ENCODE measurements at regions not wholly inside any gene's neighbourhood (a gene's known extent, or its start where the extent isn't known, plus 50 kb on each side); places are given as distances from the start of the nearest gene placed in this dataset.
"Not testable (repeated sequence)": the region's sequence is repeated elsewhere in the genome, so short reads cannot be mapped to it uniquely, and the experiment has no call there.

GRCh38 chr9:103601287-103601686 is 492.8 kb upstream of the SMC2 start:
- Histone ChIP-seq H2AFZ (ENCODE audit: low read length) (no peak overlapping the region), H3K9ac (ENCODE audit: low read length) (no peak overlapping the region), H3K9me2 (replicated peaks; ENCODE audit: insufficient read depth, low read length) (no peaks in the 10 kb centered on the region; the same call in 1 of the 2 replicates), H3K4me1 (ENCODE audit: low read length) (no peaks in the 10 kb centered on the region), H3K36me3 (ENCODE audit: insufficient read depth, low read length) (no peaks in the 10 kb centered on the region), H3K27me3 (ENCODE audit: low read length) (no peaks in the 10 kb centered on the region), H3K79me2 (ENCODE audit: low read length) (no peaks in the 10 kb centered on the region), H3K9me3 (ENCODE audit: low read length) (peaks cover 21% of the 10 kb centered on the region; the same call in 1 of the 2 replicates), H3K4me3 (ENCODE audit: low read length) (no peak overlapping the region), H3K27ac (ENCODE audit: low read length) (no peak overlapping the region), H4K20me1 (ENCODE audit: insufficient read depth, low read depth, low read length) (no peaks in the 10 kb centered on the region), H3K4me2 (ENCODE audit: low read depth, low read length, poor library complexity, severe bottlenecking) (no peak overlapping the region)
- no peak for DNase-seq

DNA sequence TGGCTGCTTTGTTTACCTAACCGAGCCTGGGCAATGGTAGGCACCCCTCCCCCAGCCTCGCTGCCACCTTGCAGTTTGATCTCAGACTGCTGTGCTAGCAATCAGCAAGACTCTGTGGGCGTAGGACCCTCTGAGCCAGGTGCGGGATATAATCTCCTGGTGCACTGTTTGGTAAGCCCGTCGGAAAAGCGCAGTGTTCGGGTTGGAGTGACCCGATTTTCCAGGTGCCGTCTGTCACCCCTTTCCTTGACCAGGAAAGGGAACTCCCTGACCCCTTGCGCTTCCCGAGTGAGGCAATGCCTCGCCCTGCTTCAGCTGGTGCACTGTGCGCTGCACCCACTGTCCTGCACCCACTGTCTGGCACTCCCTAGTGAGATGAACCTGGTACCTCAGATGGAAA is 482.2 kb upstream of the SMC2 start:
- not testable (repeated sequence) for H4K20me1 ChIP-seq (ENCODE audit: insufficient read depth, low read depth, low read length); H3K4me3 ChIP-seq (ENCODE audit: low read length); H3K79me2 ChIP-seq (ENCODE audit: low read length); H3K9ac ChIP-seq (ENCODE audit: low read length); H3K27me3 ChIP-seq (ENCODE audit: low read length); H3K4me1 ChIP-seq (ENCODE audit: low read length); H3K4me2 ChIP-seq (ENCODE audit: low read depth, low read length, poor library complexity, severe bottlenecking); H3K36me3 ChIP-seq (ENCODE audit: insufficient read depth, low read length); H3K9me2 ChIP-seq (replicated peaks; ENCODE audit: insufficient read depth, low read length); H2AFZ ChIP-seq (ENCODE audit: low read length); DNase-seq; H3K27ac ChIP-seq (ENCODE audit: low read length)
- peaks cover 19% of the 10 kb centered on the region for H3K9me3 ChIP-seq (ENCODE audit: low read length)

GRCh38 chr9:103615994-103616393 is 478.1 kb upstream of the SMC2 start:
- no peaks in the 10 kb centered on the region for H3K79me2 ChIP-seq (ENCODE audit: low read length)
- H3K27ac ChIP-seq (ENCODE audit: low read length), result no peak overlapping the region
- no peak overlapping the region for H3K9ac ChIP-seq (ENCODE audit: low read length)
- H3K36me3 ChIP-seq (ENCODE audit: insufficient read depth, low read length), result no peaks in the 10 kb centered on the region
- no peaks in the 10 kb centered on the region for H3K9me2 ChIP-seq (replicated peaks; ENCODE audit: insufficient read depth, low read length)
- no peaks in the 10 kb centered on the region for H4K20me1 ChIP-seq (ENCODE audit: insufficient read depth, low read depth, low read length)
- DNase-seq, result no peak
- H3K27me3 ChIP-seq (ENCODE audit: low read length), result no peaks in the 10 kb centered on the region
- H3K4me2 ChIP-seq (ENCODE audit: low read depth, low read length, poor library complexity, severe bottlenecking), result no peak overlapping the region
- no peak overlapping the region for H3K4me3 ChIP-seq (ENCODE audit: low read length)
- peaks cover 28% of the 10 kb centered on the region for H3K9me3 ChIP-seq (ENCODE audit: low read length)
- no peak overlapping the region for H2AFZ ChIP-seq (ENCODE audit: low read length)
- H3K4me1 ChIP-seq (ENCODE audit: low read length), result no peaks in the 10 kb centered on the region

DNA sequence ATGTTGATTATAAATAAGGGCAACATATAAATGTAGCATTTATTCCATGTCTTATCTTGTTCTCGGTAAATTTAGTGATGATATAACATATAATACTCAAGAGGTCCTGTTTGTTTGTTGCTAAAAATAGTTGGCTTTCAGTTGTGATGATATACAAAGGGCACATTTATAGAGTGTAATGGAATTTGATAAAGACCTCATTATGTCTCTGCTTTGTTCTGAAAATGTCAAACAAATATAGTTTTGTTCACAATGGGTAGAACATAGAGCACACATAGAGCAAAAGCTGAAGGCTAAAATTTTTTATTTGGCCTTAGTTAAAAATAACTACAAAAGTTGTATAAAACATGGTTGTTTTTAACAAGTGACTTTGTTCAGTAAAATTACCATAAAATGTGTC is 477.1 kb upstream of the SMC2 start:
- no peaks in the 10 kb centered on the region for H3K9me2 ChIP-seq (replicated peaks; ENCODE audit: insufficient read depth, low read length)
- no peak for DNase-seq
- H3K4me3 ChIP-seq (ENCODE audit: low read length), result no peak overlapping the region

DNA sequence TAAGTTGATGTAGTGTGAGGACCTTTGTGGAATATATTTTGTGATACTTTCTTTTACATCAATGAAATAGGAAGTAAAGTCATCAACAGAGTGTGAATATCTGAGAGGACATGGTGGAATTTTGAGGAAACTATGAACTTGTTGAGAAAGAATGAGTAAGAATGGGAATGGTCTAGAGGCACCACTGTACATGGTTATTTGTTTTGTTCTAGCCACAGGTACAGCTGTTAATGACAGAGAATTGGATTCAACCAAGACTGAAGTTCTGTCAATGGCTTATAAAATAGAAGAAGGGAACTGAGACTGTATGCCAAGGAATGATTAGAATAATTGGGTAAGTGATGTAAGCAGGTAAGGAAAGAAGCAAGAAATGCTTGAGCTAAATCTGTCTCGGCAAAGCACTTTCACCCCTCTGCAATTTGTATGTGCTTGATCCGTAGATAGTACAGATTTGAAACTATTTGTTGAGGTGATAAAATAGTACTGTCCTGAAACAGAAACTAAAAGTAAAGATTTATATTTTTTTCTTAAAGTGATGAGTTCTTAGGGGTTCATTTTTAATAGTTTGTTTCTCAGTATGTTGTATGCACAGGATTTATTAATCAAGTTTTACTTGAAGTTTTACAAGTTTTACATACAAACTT is 468.8 kb upstream of the SMC2 start:
- no peak for DNase-seq
- H3K79me2 ChIP-seq (ENCODE audit: low read length), result no peaks in the 10 kb centered on the region
- H4K20me1 ChIP-seq (ENCODE audit: insufficient read depth, low read depth, low read length), result no peaks in the 10 kb centered on the region
- no peak overlapping the region for H3K9ac ChIP-seq (ENCODE audit: low read length)
- H3K27me3 ChIP-seq (ENCODE audit: low read length), result no peaks in the 10 kb centered on the region
- no peaks in the 10 kb centered on the region for H3K36me3 ChIP-seq (ENCODE audit: insufficient read depth, low read length)
- no peak overlapping the region for H3K4me2 ChIP-seq (ENCODE audit: low read depth, low read length, poor library complexity, severe bottlenecking)
- no peak overlapping the region for H3K4me3 ChIP-seq (ENCODE audit: low read length)
- no peak overlapping the region for H2AFZ ChIP-seq (ENCODE audit: low read length)
- H3K4me1 ChIP-seq (ENCODE audit: low read length), result no peaks in the 10 kb centered on the region
- no peaks in the 10 kb centered on the region for H3K9me2 ChIP-seq (replicated peaks; ENCODE audit: insufficient read depth, low read length)
- peaks cover 17% of the 10 kb centered on the region; the same call in 1 of the 2 replicates for H3K9me3 ChIP-seq (ENCODE audit: low read length)
- no peak overlapping the region for H3K27ac ChIP-seq (ENCODE audit: low read length)

More for the DNA sequence above, 477.1 kb upstream of the SMC2 start:
- Histone ChIP-seq H3K36me3 (ENCODE audit: insufficient read depth, low read length) (no peaks in the 10 kb centered on the region), H3K79me2 (ENCODE audit: low read length) (no peaks in the 10 kb centered on the region), H3K27ac (ENCODE audit: low read length) (no peak overlapping the region), H3K4me2 (ENCODE audit: low read depth, low read length, poor library complexity, severe bottlenecking) (no peak overlapping the region), H4K20me1 (ENCODE audit: insufficient read depth, low read depth, low read length) (no peaks in the 10 kb centered on the region), H2AFZ (ENCODE audit: low read length) (no peak overlapping the region), H3K9me3 (ENCODE audit: low read length) (peaks cover 28% of the 10 kb centered on the region), H3K27me3 (ENCODE audit: low read length) (no peaks in the 10 kb centered on the region), H3K9ac (ENCODE audit: low read length) (no peak overlapping the region), H3K4me1 (ENCODE audit: low read length) (no peaks in the 10 kb centered on the region)

- Histone ChIP-seq H3K4me2 (ENCODE audit: low read depth, low read length, poor library complexity, severe bottlenecking) (no peak overlapping the region), H3K9ac (ENCODE audit: low read length) (no peak overlapping the region), H3K9me3 (ENCODE audit: low read length) (peaks cover 13% of the 10 kb centered on the region), H3K27me3 (ENCODE audit: low read length) (no peaks in the 10 kb centered on the region), H3K27ac (ENCODE audit: low read length) (no peak overlapping the region), H3K4me1 (ENCODE audit: low read length) (no peaks in the 10 kb centered on the region), H3K79me2 (ENCODE audit: low read length) (no peaks in the 10 kb centered on the region), H3K9me2 (replicated peaks; ENCODE audit: insufficient read depth, low read length) (no peaks in the 10 kb centered on the region), H3K4me3 (ENCODE audit: low read length) (no peak overlapping the region), H4K20me1 (ENCODE audit: insufficient read depth, low read depth, low read length) (no peaks in the 10 kb centered on the region), H3K36me3 (ENCODE audit: insufficient read depth, low read length) (no peaks in the 10 kb centered on the region), H2AFZ (ENCODE audit: low read length) (no peak overlapping the region)
- DNase-seq, result no peak
These were observed 466.4 kb upstream of the SMC2 start for GRCh38 chr9:103627731-103628130.

DNA sequence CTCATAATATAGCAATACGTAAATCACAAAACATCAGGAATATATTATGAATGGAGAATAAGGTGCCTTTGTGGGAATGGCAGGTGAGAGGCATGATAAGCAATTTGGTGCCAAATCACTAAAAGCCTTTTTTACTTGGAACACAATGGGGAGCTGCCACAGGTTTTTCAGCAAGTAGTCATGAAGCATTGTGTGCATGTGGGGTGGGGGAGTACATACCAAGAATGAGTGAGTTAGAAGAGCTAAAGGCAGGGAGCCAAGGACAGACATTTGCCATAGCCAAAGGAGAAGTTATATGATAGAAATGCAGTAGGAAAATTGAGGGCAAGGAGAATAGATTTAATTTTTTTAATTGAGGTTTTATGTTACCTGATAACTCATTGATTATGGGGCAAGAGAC is 445.0 kb upstream of the SMC2 start:
- Histone ChIP-seq H3K4me2 (ENCODE audit: low read depth, low read length, poor library complexity, severe bottlenecking) (no peak overlapping the region), H3K4me3 (ENCODE audit: low read length) (no peak overlapping the region), H3K4me1 (ENCODE audit: low read length) (no peaks in the 10 kb centered on the region), H4K20me1 (ENCODE audit: insufficient read depth, low read depth, low read length) (no peaks in the 10 kb centered on the region), H3K27me3 (ENCODE audit: low read length) (no peaks in the 10 kb centered on the region), H3K9ac (ENCODE audit: low read length) (no peak overlapping the region), H2AFZ (ENCODE audit: low read length) (no peak overlapping the region), H3K79me2 (ENCODE audit: low read length) (no peaks in the 10 kb centered on the region), H3K36me3 (ENCODE audit: insufficient read depth, low read length) (no peaks in the 10 kb centered on the region), H3K9me2 (replicated peaks; ENCODE audit: insufficient read depth, low read length) (no peaks in the 10 kb centered on the region), H3K9me3 (ENCODE audit: low read length) (peaks cover 4% of the 10 kb centered on the region), H3K27ac (ENCODE audit: low read length) (no peak overlapping the region)
- DNase-seq, result no peak

DNA sequence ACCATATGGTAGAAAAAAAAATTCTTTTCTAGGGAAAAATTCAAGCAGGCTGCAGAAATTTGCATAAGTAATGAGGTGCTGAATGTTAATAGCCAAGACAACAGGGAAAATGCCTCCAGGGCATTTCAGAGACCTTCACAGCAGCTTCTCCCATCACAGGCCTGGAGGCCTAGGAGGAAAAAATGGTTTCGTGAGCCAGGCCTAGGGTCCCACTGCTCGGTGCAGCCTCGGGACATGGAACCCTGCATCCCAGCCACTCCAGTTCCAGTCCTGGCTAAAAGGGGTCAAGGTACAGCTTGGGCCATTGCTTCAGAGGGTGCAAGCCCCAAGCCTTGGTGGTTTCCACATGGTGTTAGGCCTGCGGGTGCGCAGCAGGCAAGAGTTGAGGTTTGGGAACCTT is 436.0 kb upstream of the SMC2 start:
- H3K36me3 ChIP-seq (ENCODE audit: insufficient read depth, low read length), result no peaks in the 10 kb centered on the region
- no peak overlapping the region for H3K9ac ChIP-seq (ENCODE audit: low read length)
- H3K79me2 ChIP-seq (ENCODE audit: low read length), result no peaks in the 10 kb centered on the region
- no peak overlapping the region for H3K27ac ChIP-seq (ENCODE audit: low read length)
- H4K20me1 ChIP-seq (ENCODE audit: insufficient read depth, low read depth, low read length), result no peaks in the 10 kb centered on the region
- peaks cover 16% of the 10 kb centered on the region; the same call in 1 of the 2 replicates for H3K9me3 ChIP-seq (ENCODE audit: low read length)
- no peak for DNase-seq
- H2AFZ ChIP-seq (ENCODE audit: low read length), result no peak overlapping the region
- H3K27me3 ChIP-seq (ENCODE audit: low read length), result no peaks in the 10 kb centered on the region
- H3K4me1 ChIP-seq (ENCODE audit: low read length), result no peaks in the 10 kb centered on the region
- H3K4me2 ChIP-seq (ENCODE audit: low read depth, low read length, poor library complexity, severe bottlenecking), result no peak overlapping the region
- H3K4me3 ChIP-seq (ENCODE audit: low read length), result no peak overlapping the region
- H3K9me2 ChIP-seq (replicated peaks; ENCODE audit: insufficient read depth, low read length), result no peaks in the 10 kb centered on the region
